HEK293 (cell line): ENCODE measurements at regions not wholly inside any gene's neighbourhood (a gene's known extent, or its start where the extent isn't known, plus 50 kb on each side); places are given as distances from the start of the nearest gene placed in this dataset.

ENCODE experiments used
- CTCF ChIA-PET: fragments of 350-600 bp; formaldehyde crosslinking; extraction: SDS; loops from one replicate; lab custom pipeline; 2021; ENCODE audit warnings: antibody characterized with exemption; lab: Yijun Ruan, JAX
- POLR2A ChIA-PET: fragments of 300-600 bp; formaldehyde crosslinking; extraction: SDS; loops from one replicate; lab custom pipeline; 2020; ENCODE audit warnings: antibody characterized with exemption, inconsistent platforms; lab: Yijun Ruan, JAX
- H3K27ac ChIP-seq: fragments of 200-500 bp; sonication (Bioruptor generic); 2 replicates; pipeline ENCODE4 v1.5.1; 2014; ENCODE audit warnings: low read depth, low read length, control low read depth, inconsistent platforms; ENCODE audit errors: extremely low read depth
- H3K36me3 ChIP-seq, 2 experiments: fragments of 200-500 bp in 1 of 2; sonication (Bioruptor generic) in 1 of 2; 1 replicate in 1 of 2; 2 replicates in 1 of 2; pipeline ENCODE4 v1.5.1; 2014 to 2017; ENCODE audit warnings: inconsistent platforms in 2 of 2, low read length in 2 of 2; ENCODE audit not compliant: control insufficient read depth in 2 of 2, insufficient read depth in 1 of 2
- H3K4me1 ChIP-seq: fragments of 200-500 bp; sonication (Bioruptor generic); 2 replicates; pipeline ENCODE4 v1.5.1; 2014; ENCODE audit warnings: mild to moderate bottlenecking, low read length, inconsistent platforms; ENCODE audit not compliant: control insufficient read depth, insufficient read depth
- H3K4me3 ChIP-seq: 2 replicates; pipeline ENCODE4 v1.5.1; 2011; ENCODE audit warnings: low read depth, mild to moderate bottlenecking, control low read depth, low read length, moderate library complexity
- H3K9me3 ChIP-seq: fragments of 200-500 bp; sonication (Bioruptor generic); 2 replicates; pipeline ENCODE4 v1.5.1; 2014; ENCODE audit warnings: low read depth, low read length, inconsistent platforms; ENCODE audit not compliant: control insufficient read depth, insufficient read depth
- ATF2 ChIP-seq: fragments of 450-650 bp; formaldehyde crosslinking; IDR thresholded peaks from 2 replicates; pipeline ENCODE4 v1.5.1; 2016; ENCODE audit warnings: missing biosample characterization, missing genetic modification characterization, low read depth
- HOXA7 ChIP-seq: sonication (generic); formaldehyde crosslinking; IDR thresholded peaks from 2 replicates; pipeline ENCODE4 v1.8.1; 2022; ENCODE audit warnings: missing genetic modification reagents, borderline replicate concordance
- INSM2 ChIP-seq: fragments of 450-650 bp; formaldehyde crosslinking; IDR thresholded peaks from 2 replicates; pipeline ENCODE4 v1.5.1; 2016; ENCODE audit warnings: missing biosample characterization, missing genetic modification characterization
- KLF9 ChIP-seq: fragments of 450-650 bp; formaldehyde crosslinking; IDR thresholded peaks from 2 replicates; pipeline ENCODE4 v1.5.1; 2016; ENCODE audit warnings: missing biosample characterization, missing genetic modification characterization, low read depth
- PRDM10 ChIP-seq: fragments of 450-650 bp; formaldehyde crosslinking; IDR thresholded peaks from 2 replicates; pipeline ENCODE4 v1.5.1; 2016; ENCODE audit warnings: missing biosample characterization, missing genetic modification characterization
- ZBTB17 ChIP-seq: fragments of 450-650 bp; formaldehyde crosslinking; IDR thresholded peaks from 2 replicates; pipeline ENCODE4 v1.5.1; 2016; ENCODE audit warnings: missing biosample characterization, missing genetic modification characterization
- ZFP3 ChIP-seq: fragments of 450-650 bp; formaldehyde crosslinking; IDR thresholded peaks from 2 replicates; pipeline ENCODE4 v1.5.1; 2016; ENCODE audit warnings: low read depth, missing biosample characterization, missing genetic modification characterization
- ZFP41 ChIP-seq: fragments of 450-650 bp; formaldehyde crosslinking; IDR thresholded peaks from 2 replicates; pipeline ENCODE4 v1.5.1; 2016; ENCODE audit warnings: missing biosample characterization, missing genetic modification characterization, borderline replicate concordance
- ZNF132 ChIP-seq: fragments of 450-650 bp; formaldehyde crosslinking; IDR thresholded peaks from 2 replicates; pipeline ENCODE4 v1.5.1; 2017; ENCODE audit warnings: missing biosample characterization, missing genetic modification characterization, borderline replicate concordance
- ZNF138 ChIP-seq: fragments of 450-650 bp; formaldehyde crosslinking; IDR thresholded peaks from 2 replicates; pipeline ENCODE4 v1.5.1; 2016; ENCODE audit warnings: missing biosample characterization, missing genetic modification characterization, borderline replicate concordance
- ZNF202 ChIP-seq: fragments of 450-650 bp; formaldehyde crosslinking; IDR thresholded peaks from 2 replicates; pipeline ENCODE4 v1.5.1; 2016; ENCODE audit warnings: missing biosample characterization, missing genetic modification characterization, borderline replicate concordance
- ZNF26 ChIP-seq: fragments of 450-650 bp; formaldehyde crosslinking; IDR thresholded peaks from 2 replicates; pipeline ENCODE4 v1.5.1; 2016; ENCODE audit warnings: missing biosample characterization, missing genetic modification characterization
- ZNF366 ChIP-seq: fragments of 450-650 bp; formaldehyde crosslinking; conservative IDR thresholded peaks from 2 replicates; pipeline ENCODE4 v1.5.1; 2016; ENCODE audit warnings: missing biosample characterization, missing genetic modification characterization
- ZNF37A ChIP-seq: fragments of 450-650 bp; IDR thresholded peaks from 2 replicates; pipeline ENCODE4 v1.5.1; 2018; ENCODE audit warnings: missing biosample characterization, missing genetic modification characterization
- ZNF404 ChIP-seq: fragments of 450-650 bp; formaldehyde crosslinking; IDR thresholded peaks from 2 replicates; pipeline ENCODE4 v1.5.1; 2017; ENCODE audit warnings: missing biosample characterization, missing genetic modification characterization
- ZNF548 ChIP-seq: fragments of 450-650 bp; formaldehyde crosslinking; IDR thresholded peaks from 2 replicates; pipeline ENCODE4 v1.5.1; 2016; ENCODE audit warnings: missing biosample characterization, missing genetic modification characterization
- ZNF549 ChIP-seq: fragments of 450-650 bp; IDR thresholded peaks from 2 replicates; pipeline ENCODE4 v1.5.1; 2018; ENCODE audit warnings: missing biosample characterization, missing genetic modification characterization, mild to moderate bottlenecking, inconsistent platforms, moderate library complexity
- ZNF600 ChIP-seq: fragments of 450-650 bp; formaldehyde crosslinking; IDR thresholded peaks from 2 replicates; pipeline ENCODE4 v1.5.1; 2016; ENCODE audit warnings: missing biosample characterization, missing genetic modification characterization
- ZNF610 ChIP-seq: fragments of 450-650 bp; formaldehyde crosslinking; IDR thresholded peaks from 2 replicates; pipeline ENCODE4 v1.5.1; 2016; ENCODE audit warnings: missing biosample characterization, missing genetic modification characterization, borderline replicate concordance
- ZNF629 ChIP-seq: fragments of 450-650 bp; formaldehyde crosslinking; IDR thresholded peaks from 2 replicates; pipeline ENCODE4 v1.5.1; 2017; ENCODE audit warnings: missing biosample characterization, missing genetic modification characterization
- ZNF654 ChIP-seq: fragments of 450-650 bp; formaldehyde crosslinking; IDR thresholded peaks from 2 replicates; pipeline ENCODE4 v1.5.1; 2016; ENCODE audit warnings: low read depth, missing biosample characterization, missing genetic modification characterization
- ZNF658 ChIP-seq: fragments of 450-650 bp; formaldehyde crosslinking; IDR thresholded peaks from 2 replicates; pipeline ENCODE4; 2016; ENCODE audit warnings: missing biosample characterization, missing genetic modification characterization
- ZNF707 ChIP-seq: fragments of 450-650 bp; formaldehyde crosslinking; IDR thresholded peaks from 2 replicates; pipeline ENCODE4 v1.5.1; 2016; ENCODE audit warnings: missing biosample characterization, missing genetic modification characterization
- ZNF837 ChIP-seq: fragments of 450-650 bp; formaldehyde crosslinking; IDR thresholded peaks from 2 replicates; pipeline ENCODE4 v1.5.1; 2016; ENCODE audit warnings: missing biosample characterization, missing genetic modification characterization

- no peak overlapping the region for H3K4me3 ChIP-seq
- TF ChIP-seq ZFP41 (tag by site-specific recombination) (no peak), KLF9 (no peak), ZNF600 (no peak), ZNF707 (tag by site-specific recombination) (no peak), HOXA7 (no peak), ZNF404 (tag by site-specific recombination) (no peak)
- no peak overlapping the region for H3K27ac ChIP-seq
- ChIA-PET POLR2A (no interaction called here), CTCF (interaction anchor here (0.6 to 4.9 kb wide), 14 partner anchors 9 to 543 kb away, joined by 3 to 61 read pairs (median 5); no protein-coding TSS in a partner anchor)
- no peaks in the 10 kb centered on the region for H3K9me3 ChIP-seq
- H3K36me3 ChIP-seq = no peaks in the 10 kb centered on the region
- peaks cover 2% of the 10 kb centered on the region; the same call in 1 of the 2 replicates for H3K4me1 ChIP-seq
Measured at GRCh38 chr14:21989090-21989489, 315.5 kb upstream of the OR4E1 start.

DNA sequence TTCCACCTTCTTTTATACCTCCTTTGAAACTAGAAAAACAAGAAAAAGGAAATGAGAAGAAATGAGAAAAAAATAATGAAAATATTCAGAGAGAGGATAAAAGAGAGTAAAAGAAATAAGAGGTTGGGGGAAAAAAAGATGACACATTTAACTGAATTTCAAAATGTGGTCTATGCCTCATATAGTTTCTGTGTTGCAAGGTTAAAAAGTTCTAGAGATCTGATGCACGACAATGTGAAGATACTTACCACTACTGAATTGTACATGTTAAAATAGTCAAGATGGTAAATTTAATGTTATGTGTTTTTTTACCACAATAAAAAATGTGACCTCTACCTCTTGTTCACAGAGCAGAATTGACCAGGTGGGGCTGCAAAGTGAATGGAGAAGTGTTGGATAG lies 314.8 kb upstream of the OR4E1 start:
- Histone ChIP-seq H3K36me3 (no peaks in the 10 kb centered on the region), H3K4me3 (no peak overlapping the region), H3K9me3 (no peaks in the 10 kb centered on the region), H3K4me1 (peaks cover 2% of the 10 kb centered on the region; the same call in 1 of the 2 replicates), H3K27ac (no peak overlapping the region)
- ChIA-PET CTCF (interaction anchor here (0.6 to 4.9 kb wide), 23 partner anchors 10 to 912 kb away, joined by 3 to 61 read pairs (median 4); no protein-coding TSS in a partner anchor), POLR2A (no interaction called here)
- TF ChIP-seq ZNF548 (tag by site-specific recombination) (no peak), ZNF629 (tag by site-specific recombination) (no peak), HOXA7 (no peak), ZNF549 (tag by site-specific recombination) (no peak), ZNF610 (no peak)

GRCh38 chr14:21987937-21988336 lies 314.3 kb upstream of the OR4E1 start:
- Histone ChIP-seq H3K36me3 (no peaks in the 10 kb centered on the region), H3K9me3 (no peaks in the 10 kb centered on the region), H3K4me3 (no peak overlapping the region), H3K27ac (no peak overlapping the region), H3K4me1 (peaks cover 2% of the 10 kb centered on the region; the same call in 1 of the 2 replicates)
- POLR2A ChIA-PET = no interaction called here
- CTCF ChIA-PET = interaction anchor here (0.6 to 4.9 kb wide), 20 partner anchors 10 to 913 kb away, joined by 3 to 61 read pairs (median 4); no protein-coding TSS in a partner anchor
- peak; percentile 26; the same call in 1 of the 2 replicates for TF ChIP-seq ZNF654 (tag by site-specific recombination)
- TF ChIP-seq ZNF37A (tag by site-specific recombination) = no peak
- TF ChIP-seq ZNF404 (tag by site-specific recombination) = no peak
- no peak for TF ChIP-seq ZNF658
- no peak for TF ChIP-seq ZNF138 (tag by site-specific recombination)
- TF ChIP-seq PRDM10 (tag by site-specific recombination) = no peak
- TF ChIP-seq ZNF26 (tag by site-specific recombination) = no peak
- no peak for TF ChIP-seq ZNF549 (tag by site-specific recombination)
- TF ChIP-seq ZNF366 (tag by site-specific recombination) = no peak
- TF ChIP-seq ZNF132 (tag by site-specific recombination) = no peak
- TF ChIP-seq INSM2 (tag by site-specific recombination) = no peak
- TF ChIP-seq ZBTB17 (tag by site-specific recombination) = 0 out of 2 replicates have a peak, but pooled peaks have one; percentile 28
- no peak for TF ChIP-seq ZNF202 (tag by site-specific recombination)
- no peak for TF ChIP-seq ZNF837
- TF ChIP-seq ATF2 (tag by site-specific recombination) = no peak
- no peak for TF ChIP-seq ZFP3 (tag by site-specific recombination)
